Mesenchymal stem cell (in vitro differentiated cells and primary cell): ENCODE measurements at regions not wholly inside any gene's neighbourhood (a gene's known extent, or its start where the extent isn't known, plus 50 kb on each side); places are given as distances from the start of the nearest gene placed in this dataset.

Experiments
- DNase-seq: peaks from one replicate; pipeline ENCODE4 v3.0.0-alpha.2; 2013
- H2AFZ ChIP-seq: one replicate; pipeline ENCODE4 v1.6.1; 2013; ENCODE audit warnings: low read depth, mild to moderate bottlenecking, control low read depth, inconsistent platforms, low read length, moderate library complexity
- H2AK5ac ChIP-seq: 2 replicates; pipeline ENCODE4 v1.6.1; 2013; ENCODE audit warnings: low read length, moderate library complexity, mild to moderate bottlenecking, inconsistent platforms; ENCODE audit not compliant: severe bottlenecking
- H2BK120ac ChIP-seq: one replicate; pipeline ENCODE4 v1.6.1; 2013; ENCODE audit warnings: low read depth, mild to moderate bottlenecking, inconsistent platforms, low read length, moderate library complexity
- H2BK12ac ChIP-seq, 2 experiments: one replicate each; pipeline ENCODE4 v1.6.1; 2013; ENCODE audit warnings: inconsistent platforms in 2 of 2, low read length in 2 of 2, mild to moderate bottlenecking in 2 of 2, moderate library complexity in 2 of 2, control low read depth in 1 of 2
- H2BK15ac ChIP-seq: one replicate; pipeline ENCODE4 v1.6.1; 2013; ENCODE audit warnings: mild to moderate bottlenecking, low read depth, inconsistent platforms; ENCODE audit not compliant: poor library complexity, severe bottlenecking
- H2BK5ac ChIP-seq: 2 replicates; pipeline ENCODE4 v1.6.1; 2013; ENCODE audit warnings: low read depth, mild to moderate bottlenecking, low read length, control low read depth, inconsistent platforms; ENCODE audit not compliant: poor library complexity, severe bottlenecking
- H3K14ac ChIP-seq, 2 experiments: one replicate each; pipeline ENCODE4 v1.6.1; 2013; ENCODE audit warnings: inconsistent platforms in 2 of 2, low read length in 2 of 2, control low read depth in 1 of 2, mild to moderate bottlenecking in 1 of 2, moderate library complexity in 1 of 2
- H3K18ac ChIP-seq, 2 experiments: one replicate each; pipeline ENCODE4 v1.6.1; 2013; ENCODE audit warnings: inconsistent platforms in 2 of 2, low read length in 2 of 2, control low read depth in 1 of 2, low read depth in 1 of 2, mild to moderate bottlenecking in 1 of 2
- H3K23ac ChIP-seq, 2 experiments: one replicate each; pipeline ENCODE4 v1.6.1; 2013; ENCODE audit warnings: inconsistent platforms in 2 of 2, low read length in 2 of 2, mild to moderate bottlenecking in 2 of 2, moderate library complexity in 2 of 2, control low read depth in 1 of 2
- H3K27ac ChIP-seq: 2 replicates; pipeline ENCODE4 v1.5.1; 2013; ENCODE audit warnings: mild to moderate bottlenecking, moderate library complexity, low read length, control low read depth, inconsistent platforms; ENCODE audit not compliant: poor library complexity, severe bottlenecking
- H3K27me3 ChIP-seq, 2 experiments: 2 replicates each; pipeline versions ENCODE4 v1.6.1 to v1.7.0; 2013; ENCODE audit warnings: low read length in 2 of 2, mild to moderate bottlenecking in 2 of 2, moderate library complexity in 2 of 2, control low read depth in 1 of 2, inconsistent platforms in 1 of 2; ENCODE audit not compliant: control insufficient read depth in 1 of 2, insufficient read depth in 1 of 2
- H3K36me3 ChIP-seq, 2 experiments: 2 replicates each; pipeline versions ENCODE4 v1.6.1 to v1.7.0; 2013; ENCODE audit warnings: low read length in 2 of 2, control low read depth in 1 of 2, inconsistent platforms in 1 of 2, low read depth in 1 of 2, mild to moderate bottlenecking in 1 of 2; ENCODE audit not compliant: insufficient read depth in 2 of 2, control insufficient read depth in 1 of 2
- H3K4ac ChIP-seq, 2 experiments: one replicate each; pipeline ENCODE4 v1.6.1; 2013; ENCODE audit warnings: inconsistent platforms in 2 of 2, low read length in 2 of 2, mild to moderate bottlenecking in 2 of 2, moderate library complexity in 2 of 2, control low read depth in 1 of 2, low read depth in 1 of 2
- H3K4me1 ChIP-seq: 2 replicates; pipeline ENCODE4 v1.6.1; 2013; ENCODE audit warnings: low read depth, low read length, control low read depth; ENCODE audit not compliant: control insufficient read depth, insufficient read depth
- H3K4me2 ChIP-seq: 2 replicates; pipeline ENCODE4 v1.6.1; 2013; ENCODE audit warnings: low read length, mild to moderate bottlenecking, inconsistent platforms; ENCODE audit not compliant: poor library complexity, severe bottlenecking
- H3K4me3 ChIP-seq, 2 experiments: 2 replicates each; pipeline versions ENCODE4 v1.5.1 to v1.7.0; 2013; ENCODE audit warnings: low read length in 2 of 2, mild to moderate bottlenecking in 2 of 2, control low read depth in 1 of 2, low read depth in 1 of 2; ENCODE audit not compliant: insufficient read depth in 1 of 2
- H3K79me1 ChIP-seq: replicated peaks from 2 replicates; pipeline ENCODE4 v1.6.1; 2013; ENCODE audit warnings: mild to moderate bottlenecking, control low read depth, low read length, inconsistent platforms; ENCODE audit not compliant: poor library complexity, severe bottlenecking
- H3K9ac ChIP-seq: 2 replicates; pipeline ENCODE4 v1.7.0; 2013; ENCODE audit warnings: mild to moderate bottlenecking, low read length, moderate library complexity
- H3K9me3 ChIP-seq: 2 replicates; pipeline ENCODE4 v1.7.0; 2013; ENCODE audit warnings: mild to moderate bottlenecking, low read length; ENCODE audit not compliant: control insufficient read depth
- H4K8ac ChIP-seq: one replicate; pipeline ENCODE4 v1.6.1; 2013; ENCODE audit warnings: inconsistent platforms, mild to moderate bottlenecking, low read length, moderate library complexity
- H4K91ac ChIP-seq: one replicate; pipeline ENCODE4 v1.6.1; 2013; ENCODE audit warnings: mild to moderate bottlenecking, low read length, inconsistent platforms
- WGBS: methylation state at CpG from one replicate; pipeline ENCODE4 v1.1.7; 2013; ENCODE audit warnings: mixed read lengths; 5-methylcytosine and 5-hydroxymethylcytosine counted together

- Histone ChIP-seq H3K27me3 (peaks cover 29 to 58% of the 10 kb centered on the region in 2 experiments), H3K36me3 (no peaks in the 10 kb centered on the region), H4K8ac (no peak overlapping the region), H3K4me2 (no peak overlapping the region), H2BK5ac (no peak overlapping the region), H3K14ac (peak overlapping the region in 1 of 2 experiments; percentile 1), H3K4me1 (peaks cover 7% of the 10 kb centered on the region), H3K9me3 (no peaks in the 10 kb centered on the region), H3K9ac (no peak overlapping the region), H2BK12ac (no peak overlapping the region), H3K27ac (no peak overlapping the region), H2BK120ac (no peak overlapping the region), H3K18ac (no peak overlapping the region), H3K4me3 (no peak overlapping the region), H3K4ac (no peak overlapping the region), H3K23ac (no peak overlapping the region), H3K79me1 (no peaks in the 10 kb centered on the region), H2AK5ac (no peak overlapping the region), H4K91ac (no peak overlapping the region), H2AFZ (no peak overlapping the region), H2BK15ac (no peak overlapping the region)
- 78% methylated on average over 8 of the region's 8 CpGs for WGBS
- DNase-seq, result no peak
Measured at GRCh38 chr2:241948299-241948897, 78.9 kb downstream of the RTP5 start.

GRCh38 chr2:241948901-241949735 is 79.6 kb downstream of the RTP5 start:
- Histone ChIP-seq H4K91ac (no peak overlapping the region), H2BK15ac (no peak overlapping the region), H3K4me1 (peaks cover 7% of the 10 kb centered on the region), H3K4me2 (no peak overlapping the region), H3K18ac (no peak overlapping the region), H2AK5ac (no peak overlapping the region), H3K27ac (no peak overlapping the region), H3K4ac (no peak overlapping the region), H2BK120ac (no peak overlapping the region), H3K79me1 (no peaks in the 10 kb centered on the region), H3K23ac (no peak overlapping the region), H3K9ac (no peak overlapping the region), H3K36me3 (no peaks in the 10 kb centered on the region), H3K14ac (peak overlapping the region in 1 of 2 experiments; percentile 1), H3K9me3 (no peaks in the 10 kb centered on the region), H2BK5ac (no peak overlapping the region), H3K4me3 (no peak overlapping the region), H3K27me3 (peaks cover 29 to 52% of the 10 kb centered on the region in 2 experiments), H2AFZ (no peak overlapping the region), H2BK12ac (no peak overlapping the region), H4K8ac (no peak overlapping the region)
- 89% methylated on average over 27 of the region's 31 CpGs for WGBS
- DNase-seq, result no peak

GRCh38 chr2:241949736-241950412 is 80.3 kb downstream of the RTP5 start:
- peaks cover 29 to 50% of the 10 kb centered on the region in 2 experiments for H3K27me3 ChIP-seq
- no peaks in the 10 kb centered on the region for H3K9me3 ChIP-seq
- H2BK120ac ChIP-seq, result no peak overlapping the region
- 87% methylated on average over 15 of the region's 18 CpGs for WGBS
- no peak overlapping the region for H3K18ac ChIP-seq
- H4K8ac ChIP-seq, result no peak overlapping the region
- H2BK15ac ChIP-seq, result no peak overlapping the region
- H2BK12ac ChIP-seq, result no peak overlapping the region
- H2AK5ac ChIP-seq, result no peak overlapping the region
- no peak overlapping the region for H2BK5ac ChIP-seq
- H3K27ac ChIP-seq, result no peak overlapping the region
- no peaks in the 10 kb centered on the region for H3K36me3 ChIP-seq
- H3K79me1 ChIP-seq, result no peaks in the 10 kb centered on the region
- H3K4ac ChIP-seq, result no peak overlapping the region
- H3K9ac ChIP-seq, result no peak overlapping the region
- H2AFZ ChIP-seq, result no peak overlapping the region
- no peak for DNase-seq
- H4K91ac ChIP-seq, result no peak overlapping the region
- H3K4me2 ChIP-seq, result no peak overlapping the region
- H3K4me3 ChIP-seq, result no peak overlapping the region
- H3K4me1 ChIP-seq, result peaks cover 7% of the 10 kb centered on the region
- no peak overlapping the region for H3K23ac ChIP-seq
- H3K14ac ChIP-seq, result peak overlapping the region in 1 of 2 experiments; percentile 9
